ENCODE measurements at regions not wholly inside any gene's neighbourhood (a gene's known extent, or its start where the extent isn't known, plus 50 kb on each side); places are given as distances from the start of the nearest gene placed in this dataset.
A peak's percentile ranks its signal among the peaks of the same experiment; 100 is the strongest.
"Not testable (repeated sequence)": the region's sequence is repeated elsewhere in the genome, so short reads cannot be mapped to it uniquely, and the experiment has no call there.

GRCh38 chr14:38973083-38973700 is 129.8 kb downstream of the SEC23A start:
- DNase-seq (no peak), ATAC-seq (ENCODE audit: poor library complexity) (no peak)
- intact Hi-C loops (cut with DNase I) = no loop called here

- intact Hi-C loops (cut with DNase I) = no loop called here
- ATAC-seq (ENCODE audit: poor library complexity) = no peak
- no peak for DNase-seq
Observed at GRCh38 chr14:38972511-38972910, 130.5 kb downstream of the SEC23A start.

- intact Hi-C loops (cut with DNase I) = no loop called here
- ATAC-seq (ENCODE audit: poor library complexity) = no peak
Observed at GRCh38 chr14:38971258-38971921, 131.6 kb downstream of the SEC23A start.

GRCh38 chr14:38964630-38965029 is 138.4 kb downstream of the SEC23A start:
- DNase-seq (no peak), ATAC-seq (ENCODE audit: poor library complexity) (no peak)
- intact Hi-C loops (cut with DNase I) = no loop called here

More at GRCh38 chr14:38971258-38971921, 131.6 kb downstream of the SEC23A start:
- DNase-seq = no peak

GRCh38 chr14:38960946-38961531 is 142.0 kb downstream of the SEC23A start:
- DNase-seq (no peak), ATAC-seq (ENCODE audit: poor library complexity) (no peak)
- intact Hi-C loops (cut with DNase I) = no loop called here

GRCh38 chr14:38959021-38959420 is 144.0 kb downstream of the SEC23A start:
- ATAC-seq (ENCODE audit: poor library complexity) = no peak
- intact Hi-C loops (cut with DNase I) = no loop called here

GRCh38 chr14:38958589-38958988 is 144.4 kb downstream of the SEC23A start:
- intact Hi-C loops (cut with DNase I) = no loop called here
- no peak for DNase-seq
- ATAC-seq (ENCODE audit: poor library complexity) = no peak

More at GRCh38 chr14:38959021-38959420, 144.0 kb downstream of the SEC23A start:
- no peak for DNase-seq

- DNase-seq (no peak), ATAC-seq (ENCODE audit: poor library complexity) (no peak)
- intact Hi-C loops (cut with DNase I) = no loop called here
Observed at GRCh38 chr14:38951451-38951850, 151.6 kb downstream of the SEC23A start.

- DNase-seq (no peak), ATAC-seq (ENCODE audit: poor library complexity) (no peak)
- intact Hi-C loops (cut with DNase I) = no loop called here
Observed at GRCh38 chr14:38950676-38951075, 152.4 kb downstream of the SEC23A start.

- intact Hi-C loops (cut with DNase I) = no loop called here
- no peak for DNase-seq
- ATAC-seq (ENCODE audit: poor library complexity) = no peak
Observed at GRCh38 chr14:38948576-38948975, 154.5 kb downstream of the SEC23A start.

GRCh38 chr14:38948171-38948570 is 154.9 kb downstream of the SEC23A start:
- intact Hi-C loops (cut with DNase I) = no loop called here
- ATAC-seq (ENCODE audit: poor library complexity) = no peak
- no peak for DNase-seq

GRCh38 chr14:38947343-38947742 is 155.7 kb downstream of the SEC23A start:
- DNase-seq (no peak), ATAC-seq (ENCODE audit: poor library complexity) (no peak)
- intact Hi-C loops (cut with DNase I) = no loop called here

GRCh38 chr14:38944691-38945090 is 158.3 kb downstream of the SEC23A start:
- DNase-seq (no peak), ATAC-seq (ENCODE audit: poor library complexity) (no peak)
- intact Hi-C loops (cut with DNase I) = no loop called here

- no peak for DNase-seq
- no peak for ATAC-seq (ENCODE audit: poor library complexity)
- intact Hi-C loops (cut with DNase I) = no loop called here
Observed at GRCh38 chr14:38941488-38941887, 161.5 kb downstream of the SEC23A start.

GRCh38 chr14:38932653-38933000 is 170.4 kb downstream of the SEC23A start:
- ATAC-seq (ENCODE audit: poor library complexity); DNase-seq; intact Hi-C loops (cut with DNase I): not testable (repeated sequence)

- no peak for ATAC-seq (ENCODE audit: poor library complexity)
- intact Hi-C loops (cut with DNase I) = no loop called here
Observed at GRCh38 chr14:38931969-38932652, 170.9 kb downstream of the SEC23A start.

GRCh38 chr14:38930898-38931297 is 172.1 kb downstream of the SEC23A start:
- no peak for ATAC-seq (ENCODE audit: poor library complexity)
- no peak for DNase-seq
- intact Hi-C loops (cut with DNase I) = no loop called here

More at GRCh38 chr14:38931969-38932652, 170.9 kb downstream of the SEC23A start:
- no peak for DNase-seq

GRCh38 chr14:38930022-38930421 is 173.0 kb downstream of the SEC23A start:
- ATAC-seq (ENCODE audit: poor library complexity) = no peak
- DNase-seq = no peak
- intact Hi-C loops (cut with DNase I) = no loop called here

- ATAC-seq (ENCODE audit: poor library complexity) (no peak), DNase-seq (no peak)
- intact Hi-C loops (cut with DNase I) = no loop called here
Observed at GRCh38 chr14:38929416-38929815, 173.6 kb downstream of the SEC23A start.

GRCh38 chr14:38921893-38922292 is 181.1 kb downstream of the SEC23A start:
- intact Hi-C loops (cut with DNase I); ATAC-seq (ENCODE audit: poor library complexity): not testable (repeated sequence)
- DNase-seq = peak; percentile 33
